GM23338 (cell line): ENCODE measurements at regions not wholly inside any gene's neighbourhood (a gene's known extent, or its start where the extent isn't known, plus 50 kb on each side); places are given as distances from the start of the nearest gene placed in this dataset.

Experiments used
- ATAC-seq: fragments of 200-7000 bp; cut with Tn5 transposase; 3 replicates; pipeline ENCODE4 v1.9.1; 2020
- DNase-seq: peaks from one replicate; pipeline ENCODE4 v3.0.0-alpha.2; 2015; ENCODE audit warnings: low spot score
- H2AFZ ChIP-seq: fragments of 200-600 bp; sonication (generic); 2 replicates; pipeline ENCODE4 v1.8.0; 2016; ENCODE audit warnings: antibody characterized with exemption, mild to moderate bottlenecking, moderate library complexity
- H3F3A ChIP-seq: fragments of 200-600 bp; sonication (generic); replicated peaks from 2 replicates; pipeline ENCODE4 v1.8.0; 2017; ENCODE audit warnings: antibody characterized with exemption, mixed run types, low read depth
- H3K27ac ChIP-seq: fragments of 200-600 bp; sonication (generic); 2 replicates; pipeline ENCODE4 v1.6.1; 2016; ENCODE audit warnings: low read depth
- H3K27me3 ChIP-seq: fragments of 200-600 bp; sonication (generic); 2 replicates; pipeline ENCODE4 v1.8.0; 2016; ENCODE audit warnings: mild to moderate bottlenecking, mixed run types, moderate library complexity; ENCODE audit not compliant: insufficient read depth
- H3K36me3 ChIP-seq: fragments of 200-600 bp; sonication (generic); 2 replicates; pipeline ENCODE4 v1.8.0; 2016; ENCODE audit warnings: mild to moderate bottlenecking; ENCODE audit not compliant: insufficient read depth
- H3K4me1 ChIP-seq: fragments of 200-600 bp; sonication (generic); 2 replicates; pipeline ENCODE4 v1.8.0; 2016; ENCODE audit warnings: mild to moderate bottlenecking, moderate library complexity; ENCODE audit not compliant: insufficient read depth
- H3K4me2 ChIP-seq: fragments of 200-600 bp; sonication (generic); 2 replicates; pipeline ENCODE4 v1.7.1; 2017; ENCODE audit warnings: mixed run types
- H3K4me3 ChIP-seq: fragments of 200-600 bp; sonication (generic); 2 replicates; pipeline ENCODE4 v1.6.1; 2016; ENCODE audit warnings: mixed run types
- H3K79me2 ChIP-seq: fragments of 200-600 bp; sonication (generic); replicated peaks from 2 replicates; pipeline ENCODE4 v1.8.0; 2017; ENCODE audit warnings: mild to moderate bottlenecking; ENCODE audit not compliant: insufficient read depth
- H3K9me2 ChIP-seq: fragments of 200-600 bp; sonication (generic); 2 replicates; pipeline ENCODE4 v1.8.0; 2017; ENCODE audit not compliant: insufficient read depth
- H4K20me1 ChIP-seq: fragments of 200-600 bp; sonication (generic); replicated peaks from 2 replicates; pipeline ENCODE4 v1.8.0; 2017; ENCODE audit warnings: mild to moderate bottlenecking; ENCODE audit not compliant: insufficient read depth
- H3K27ac Mint-ChIP-seq: 2 replicates; pipeline ENCODE4 v1.8.0; 2020; ENCODE audit warnings: inconsistent platforms, mild to moderate bottlenecking, moderate library complexity, mixed read lengths
- H3K27me3 Mint-ChIP-seq: 3 replicates; pipeline ENCODE4 v1.8.0; 2022; ENCODE audit warnings: low read depth, mild to moderate bottlenecking, moderate library complexity, mixed read lengths, inconsistent platforms; ENCODE audit not compliant: insufficient read depth, poor library complexity
- H3K36me3 Mint-ChIP-seq: 3 replicates; pipeline ENCODE4 v1.8.0; 2021; ENCODE audit warnings: low read depth, mild to moderate bottlenecking, inconsistent platforms, moderate library complexity, mixed read lengths
- H3K4me1 Mint-ChIP-seq: 3 replicates; pipeline ENCODE4 v1.8.0; 2020; ENCODE audit warnings: mild to moderate bottlenecking, inconsistent platforms, mixed read lengths
- H3K4me3 Mint-ChIP-seq: 3 replicates; pipeline ENCODE4 v1.8.0; 2021; ENCODE audit warnings: moderate library complexity, mild to moderate bottlenecking, inconsistent platforms, mixed read lengths
- H3K9me3 Mint-ChIP-seq: 3 replicates; pipeline ENCODE4 v1.8.0; 2020; ENCODE audit warnings: moderate library complexity, mild to moderate bottlenecking, inconsistent platforms, mixed read lengths
- EZH2phosphoT487 ChIP-seq: fragments of 200-600 bp; sonication (generic); IDR thresholded peaks from one replicate; pipeline ENCODE4 v1.8.1; 2018; ENCODE audit warnings: antibody characterized with exemption; ENCODE audit not compliant: unreplicated experiment
- JUNB ChIP-seq: IDR thresholded peaks from one replicate; pipeline ENCODE4 v1.6.1; 2016; ENCODE audit warnings: antibody characterized with exemption; ENCODE audit not compliant: unreplicated experiment
- ZNF114 ChIP-seq: fragments of 250-450 bp; sonication (Bioruptor Pico); IDR thresholded peaks from 2 replicates; pipeline ENCODE4 v1.5.0; 2020; ENCODE audit warnings: mild to moderate bottlenecking, moderate library complexity
- ZNF331 ChIP-seq: fragments of 250-450 bp; sonication (Bioruptor Pico); IDR thresholded peaks from 2 replicates; pipeline ENCODE4 v1.5.0; 2020; ENCODE audit warnings: low read depth, mild to moderate bottlenecking, moderate library complexity
- TF ChIP-seq, protein P1 (sequence below): fragments of 250-450 bp; sonication (Bioruptor Pico); IDR thresholded peaks from 2 replicates; pipeline ENCODE4 v1.5.0; 2020; ENCODE audit warnings: mild to moderate bottlenecking, moderate library complexity
- TF ChIP-seq, protein P2 (sequence below), 2 experiments: fragments of 200-600 bp in 1 of 2; sonication (generic) in 1 of 2; conservative IDR thresholded peaks; 2 replicates each; pipeline versions ENCODE4 v1.5.1 to v1.6.1; 2016 to 2017; ENCODE audit warnings: antibody characterized with exemption in 2 of 2, low read depth in 2 of 2, mild to moderate bottlenecking in 2 of 2, moderate library complexity in 1 of 2

GRCh38 chr17:14547016-14547415, 246.1 kb downstream of the HS3ST3B1 start (continued):
- TF ChIP-seq, protein P1, sequence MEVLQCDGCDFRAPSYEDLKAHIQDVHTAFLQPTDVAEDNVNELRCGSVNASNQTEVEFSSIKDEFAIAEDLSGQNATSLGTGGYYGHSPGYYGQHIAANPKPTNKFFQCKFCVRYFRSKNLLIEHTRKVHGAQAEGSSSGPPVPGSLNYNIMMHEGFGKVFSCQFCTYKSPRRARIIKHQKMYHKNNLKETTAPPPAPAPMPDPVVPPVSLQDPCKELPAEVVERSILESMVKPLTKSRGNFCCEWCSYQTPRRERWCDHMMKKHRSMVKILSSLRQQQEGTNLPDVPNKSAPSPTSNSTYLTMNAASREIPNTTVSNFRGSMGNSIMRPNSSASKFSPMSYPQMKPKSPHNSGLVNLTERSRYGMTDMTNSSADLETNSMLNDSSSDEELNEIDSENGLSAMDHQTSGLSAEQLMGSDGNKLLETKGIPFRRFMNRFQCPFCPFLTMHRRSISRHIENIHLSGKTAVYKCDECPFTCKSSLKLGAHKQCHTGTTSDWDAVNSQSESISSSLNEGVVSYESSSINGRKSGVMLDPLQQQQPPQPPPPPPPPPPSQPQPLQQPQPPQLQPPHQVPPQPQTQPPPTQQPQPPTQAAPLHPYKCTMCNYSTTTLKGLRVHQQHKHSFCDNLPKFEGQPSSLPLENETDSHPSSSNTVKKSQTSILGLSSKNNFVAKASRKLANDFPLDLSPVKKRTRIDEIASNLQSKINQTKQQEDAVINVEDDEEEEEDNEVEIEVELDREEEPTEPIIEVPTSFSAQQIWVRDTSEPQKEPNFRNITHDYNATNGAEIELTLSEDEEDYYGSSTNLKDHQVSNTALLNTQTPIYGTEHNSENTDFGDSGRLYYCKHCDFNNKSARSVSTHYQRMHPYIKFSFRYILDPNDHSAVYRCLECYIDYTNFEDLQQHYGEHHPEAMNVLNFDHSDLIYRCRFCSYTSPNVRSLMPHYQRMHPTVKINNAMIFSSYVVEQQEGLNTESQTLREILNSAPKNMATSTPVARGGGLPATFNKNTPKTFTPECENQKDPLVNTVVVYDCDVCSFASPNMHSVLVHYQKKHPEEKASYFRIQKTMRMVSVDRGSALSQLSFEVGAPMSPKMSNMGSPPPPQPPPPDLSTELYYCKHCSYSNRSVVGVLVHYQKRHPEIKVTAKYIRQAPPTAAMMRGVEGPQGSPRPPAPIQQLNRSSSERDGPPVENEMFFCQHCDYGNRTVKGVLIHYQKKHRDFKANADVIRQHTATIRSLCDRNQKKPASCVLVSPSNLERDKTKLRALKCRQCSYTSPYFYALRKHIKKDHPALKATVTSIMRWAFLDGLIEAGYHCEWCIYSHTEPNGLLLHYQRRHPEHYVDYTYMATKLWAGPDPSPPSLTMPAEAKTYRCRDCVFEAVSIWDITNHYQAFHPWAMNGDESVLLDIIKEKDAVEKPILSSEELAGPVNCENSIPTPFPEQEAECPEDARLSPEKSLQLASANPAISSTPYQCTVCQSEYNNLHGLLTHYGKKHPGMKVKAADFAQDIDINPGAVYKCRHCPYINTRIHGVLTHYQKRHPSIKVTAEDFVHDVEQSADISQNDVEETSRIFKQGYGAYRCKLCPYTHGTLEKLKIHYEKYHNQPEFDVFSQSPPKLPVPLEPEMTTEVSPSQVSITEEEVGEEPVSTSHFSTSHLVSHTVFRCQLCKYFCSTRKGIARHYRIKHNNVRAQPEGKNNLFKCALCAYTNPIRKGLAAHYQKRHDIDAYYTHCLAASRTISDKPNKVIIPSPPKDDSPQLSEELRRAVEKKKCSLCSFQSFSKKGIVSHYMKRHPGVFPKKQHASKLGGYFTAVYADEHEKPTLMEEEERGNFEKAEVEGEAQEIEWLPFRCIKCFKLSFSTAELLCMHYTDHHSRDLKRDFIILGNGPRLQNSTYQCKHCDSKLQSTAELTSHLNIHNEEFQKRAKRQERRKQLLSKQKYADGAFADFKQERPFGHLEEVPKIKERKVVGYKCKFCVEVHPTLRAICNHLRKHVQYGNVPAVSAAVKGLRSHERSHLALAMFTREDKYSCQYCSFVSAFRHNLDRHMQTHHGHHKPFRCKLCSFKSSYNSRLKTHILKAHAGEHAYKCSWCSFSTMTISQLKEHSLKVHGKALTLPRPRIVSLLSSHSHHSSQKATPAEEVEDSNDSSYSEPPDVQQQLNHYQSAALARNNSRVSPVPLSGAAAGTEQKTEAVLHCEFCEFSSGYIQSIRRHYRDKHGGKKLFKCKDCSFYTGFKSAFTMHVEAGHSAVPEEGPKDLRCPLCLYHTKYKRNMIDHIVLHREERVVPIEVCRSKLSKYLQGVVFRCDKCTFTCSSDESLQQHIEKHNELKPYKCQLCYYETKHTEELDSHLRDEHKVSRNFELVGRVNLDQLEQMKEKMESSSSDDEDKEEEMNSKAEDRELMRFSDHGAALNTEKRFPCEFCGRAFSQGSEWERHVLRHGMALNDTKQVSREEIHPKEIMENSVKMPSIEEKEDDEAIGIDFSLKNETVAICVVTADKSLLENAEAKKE (CRISPR knock-in tag) = no peak
- no peak for TF ChIP-seq JUNB
- TF ChIP-seq EZH2phosphoT487 = no peak
- TF ChIP-seq, protein P2, sequence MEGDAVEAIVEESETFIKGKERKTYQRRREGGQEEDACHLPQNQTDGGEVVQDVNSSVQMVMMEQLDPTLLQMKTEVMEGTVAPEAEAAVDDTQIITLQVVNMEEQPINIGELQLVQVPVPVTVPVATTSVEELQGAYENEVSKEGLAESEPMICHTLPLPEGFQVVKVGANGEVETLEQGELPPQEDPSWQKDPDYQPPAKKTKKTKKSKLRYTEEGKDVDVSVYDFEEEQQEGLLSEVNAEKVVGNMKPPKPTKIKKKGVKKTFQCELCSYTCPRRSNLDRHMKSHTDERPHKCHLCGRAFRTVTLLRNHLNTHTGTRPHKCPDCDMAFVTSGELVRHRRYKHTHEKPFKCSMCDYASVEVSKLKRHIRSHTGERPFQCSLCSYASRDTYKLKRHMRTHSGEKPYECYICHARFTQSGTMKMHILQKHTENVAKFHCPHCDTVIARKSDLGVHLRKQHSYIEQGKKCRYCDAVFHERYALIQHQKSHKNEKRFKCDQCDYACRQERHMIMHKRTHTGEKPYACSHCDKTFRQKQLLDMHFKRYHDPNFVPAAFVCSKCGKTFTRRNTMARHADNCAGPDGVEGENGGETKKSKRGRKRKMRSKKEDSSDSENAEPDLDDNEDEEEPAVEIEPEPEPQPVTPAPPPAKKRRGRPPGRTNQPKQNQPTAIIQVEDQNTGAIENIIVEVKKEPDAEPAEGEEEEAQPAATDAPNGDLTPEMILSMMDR (conservative IDR thresholded peaks at IDR 0.05; ENCODE audit: low read depth in 2 of 2) = no peak

DNA sequence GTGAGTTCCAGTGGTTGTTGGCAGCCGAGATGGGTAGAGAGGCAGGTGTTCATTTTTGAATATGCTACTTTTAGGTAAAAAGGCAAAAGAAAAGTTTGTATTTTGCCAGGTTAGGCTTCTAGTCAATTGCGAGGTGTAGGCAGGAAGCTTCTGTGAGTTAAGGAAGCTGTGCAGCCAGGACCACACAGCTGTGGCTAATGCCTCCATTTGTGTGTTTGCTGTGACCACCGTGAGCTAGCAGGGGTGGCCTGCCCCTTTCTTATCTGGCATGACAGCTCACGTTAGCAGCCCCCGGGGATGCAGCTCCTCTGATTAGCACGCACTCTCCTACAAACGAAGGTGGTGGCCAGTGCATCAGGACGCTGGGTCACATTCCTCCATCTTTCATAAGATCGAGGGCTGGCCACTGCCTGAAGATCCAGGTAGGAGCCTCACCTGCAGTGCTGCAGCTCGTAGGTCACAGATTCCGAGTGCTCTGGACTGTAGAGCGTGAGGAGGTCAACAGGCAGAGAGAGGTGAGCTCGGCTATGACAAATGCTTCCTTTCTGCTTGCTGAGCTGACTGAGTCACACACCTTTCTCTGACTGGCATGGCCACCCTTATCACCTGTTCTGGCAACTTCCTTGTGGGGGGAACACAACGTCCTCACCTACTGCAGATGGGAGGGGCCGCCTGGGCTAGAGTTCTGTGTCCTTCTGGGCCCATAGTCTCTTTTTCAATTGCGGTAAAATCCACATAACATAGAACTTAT, 244.4 kb downstream of the HS3ST3B1 start:
- DNase-seq (no peak), ATAC-seq (no peak)
- peaks cover 6% of the 10 kb centered on the region for H3K27me3 Mint-ChIP-seq
- H3K27ac ChIP-seq = no peak overlapping the region
- H3K4me2 ChIP-seq = no peak overlapping the region
- H3K79me2 ChIP-seq = no peaks in the 10 kb centered on the region
- H3K4me1 ChIP-seq = peaks cover 8% of the 10 kb centered on the region; the same call in 1 of the 2 replicates
- H3K4me1 Mint-ChIP-seq = peaks cover 8% of the 10 kb centered on the region
- no peaks in the 10 kb centered on the region for H3K9me2 ChIP-seq
- no peaks in the 10 kb centered on the region for H4K20me1 ChIP-seq
- H3K9me3 Mint-ChIP-seq = peaks cover 5% of the 10 kb centered on the region; the same call in 1 of the 3 replicates
- H3K36me3 Mint-ChIP-seq = peaks cover 5% of the 10 kb centered on the region; the same call in 2 of the 3 replicates
- H3K36me3 ChIP-seq = no peaks in the 10 kb centered on the region
- no peak overlapping the region for H3K27ac Mint-ChIP-seq
- H3K4me3 Mint-ChIP-seq = no peak overlapping the region
- H2AFZ ChIP-seq = no peak overlapping the region; the same call in 1 of the 2 replicates
- no peaks in the 10 kb centered on the region for H3K27me3 ChIP-seq
- no peak overlapping the region for H3K4me3 ChIP-seq
- no peaks in the 10 kb centered on the region for H3F3A ChIP-seq
- TF ChIP-seq, protein P1 (CRISPR knock-in tag) = no peak
- TF ChIP-seq ZNF114 (CRISPR knock-in tag) = no peak
- no peak for TF ChIP-seq ZNF331 (CRISPR knock-in tag)
